OCI-LY7 (cell line): ENCODE measurements at regions not wholly inside any gene's neighbourhood (a gene's known extent, or its start where the extent isn't known, plus 50 kb on each side); places are given as distances from the start of the nearest gene placed in this dataset.

Source experiments
- BruUV-seq: library from RNA; stranded (reverse); fragments of 400-500 nt; replicated peaks from 2 replicates; lab custom pipeline; 2021; lab: Mats Ljungman, UMichigan
- CTCF ChIA-PET: fragments of 300-600 bp; sonication (Branson Sonifier 250); formaldehyde crosslinking; loops from one replicate; lab custom pipeline; 2022; ENCODE audit warnings: antibody characterized with exemption; ENCODE audit not compliant: unreplicated experiment; lab: Charles Lee
- POLR2A ChIA-PET: fragments of 300-600 bp; sonication (Branson Sonifier 250); formaldehyde crosslinking; loops from one replicate; lab custom pipeline; 2022; ENCODE audit warnings: antibody characterized with exemption; lab: Charles Lee
- DNase-seq: peaks from one replicate; pipeline ENCODE4 v3.0.0-alpha.2; 2015; ENCODE audit warnings: low spot score
- H2AFZ ChIP-seq: fragments of 200-600 bp; sonication (generic), shearing (Covaris generic); 2 replicates; pipeline ENCODE4 v1.6.1; 2014; ENCODE audit warnings: mild to moderate bottlenecking, antibody characterized with exemption, low read length, moderate library complexity
- H3K27ac ChIP-seq: fragments of 200-600 bp; sonication (generic); 2 replicates; pipeline ENCODE4 v1.5.1; 2014; ENCODE audit warnings: mixed run types, low read depth, mild to moderate bottlenecking, moderate library complexity, low read length, inconsistent platforms; ENCODE audit not compliant: poor library complexity, severe bottlenecking
- H3K36me3 ChIP-seq: fragments of 200-600 bp; sonication (generic); 2 replicates; pipeline ENCODE4 v1.6.1; 2014; ENCODE audit warnings: mild to moderate bottlenecking, antibody characterized with exemption, low read length, moderate library complexity, mixed read lengths; ENCODE audit not compliant: insufficient read depth
- H3K4me1 ChIP-seq: fragments of 200-600 bp; sonication (generic); 2 replicates; pipeline ENCODE4 v1.5.1; 2014; ENCODE audit warnings: mild to moderate bottlenecking, low read length; ENCODE audit not compliant: insufficient read depth, poor library complexity, severe bottlenecking
- H3K4me2 ChIP-seq: fragments of 200-600 bp; sonication (generic); 2 replicates; pipeline ENCODE4 v1.6.1; 2014; ENCODE audit warnings: mild to moderate bottlenecking, low read length
- H3K4me3 ChIP-seq: fragments of 200-600 bp; sonication (generic); 2 replicates; pipeline ENCODE4 v1.5.1; 2014; ENCODE audit warnings: mild to moderate bottlenecking, low read depth, low read length; ENCODE audit not compliant: poor library complexity, severe bottlenecking
- H3K79me2 ChIP-seq: fragments of 200-600 bp; sonication (generic); 2 replicates; pipeline ENCODE4 v1.6.1; 2016; ENCODE audit warnings: low read depth, mild to moderate bottlenecking, low read length, moderate library complexity, mixed read lengths; ENCODE audit not compliant: insufficient read depth
- H3K9me2 ChIP-seq: fragments of 200-600 bp; sonication (generic); 2 replicates; pipeline ENCODE4 v1.6.1; 2016; ENCODE audit warnings: mild to moderate bottlenecking, low read length, mixed read lengths; ENCODE audit not compliant: insufficient read depth
- H3K9me3 ChIP-seq: fragments of 200-600 bp; sonication (generic); 2 replicates; pipeline ENCODE4 v1.6.1; 2014; ENCODE audit warnings: mild to moderate bottlenecking, mixed run types, low read length, mixed read lengths
- H4K20me1 ChIP-seq: fragments of 200-600 bp; sonication (generic); 2 replicates; pipeline ENCODE4 v1.6.1; 2014; ENCODE audit warnings: mild to moderate bottlenecking, antibody characterized with exemption, low read length, moderate library complexity, mixed read lengths; ENCODE audit not compliant: insufficient read depth
- EZH2phosphoT487 ChIP-seq: fragments of 200-600 bp; sonication (generic); IDR thresholded peaks from 2 replicates; pipeline ENCODE4 v1.6.1; 2018; ENCODE audit warnings: low read depth, borderline replicate concordance, mild to moderate bottlenecking, mixed run types, antibody characterized with exemption, low read length, moderate library complexity, mixed read lengths
- intact Hi-C: fragments of 100-400 bp; cut with micrococcal nuclease; formaldehyde crosslinking; loops from one replicate; pipeline ENCODE4 v1.10.0; 2022; ENCODE audit not compliant: unreplicated experiment
- TF ChIP-seq, protein P1 (sequence below): fragments of 200-600 bp; sonication (generic); conservative IDR thresholded peaks from 2 replicates; pipeline ENCODE4 v1.5.1; 2014; ENCODE audit warnings: mild to moderate bottlenecking, antibody characterized with exemption, low read length, moderate library complexity, mixed read lengths

DNA sequence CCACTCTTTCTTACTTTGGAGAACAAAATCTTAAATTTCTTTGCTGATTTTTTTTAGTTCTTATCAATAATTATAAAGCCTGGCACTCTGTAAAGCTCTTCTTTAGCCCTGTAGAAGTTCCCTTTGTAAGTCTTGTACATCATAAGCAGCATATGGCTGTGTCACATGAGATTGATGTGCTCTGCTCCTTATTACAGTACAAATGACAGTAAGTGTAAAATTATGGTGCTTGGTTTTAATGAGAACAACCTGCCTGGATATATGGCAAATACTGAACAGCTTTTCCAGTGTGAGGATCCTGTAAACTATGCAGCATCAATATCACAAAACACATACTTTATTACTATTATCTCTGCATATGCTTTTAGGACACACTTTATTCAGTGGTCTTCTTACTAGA lies 145.9 kb upstream of the GNPDA2 start:
- H3K27ac ChIP-seq, result no peak overlapping the region
- no peak overlapping the region for H3K4me2 ChIP-seq
- H2AFZ ChIP-seq, result no peak overlapping the region
- no peaks in the 10 kb centered on the region for H3K4me1 ChIP-seq
- no peaks in the 10 kb centered on the region for H3K36me3 ChIP-seq
- intact Hi-C loops, result no loop called here
- no peaks in the 10 kb centered on the region for H4K20me1 ChIP-seq
- TF ChIP-seq EZH2phosphoT487, result no peak
- TF ChIP-seq, protein P1, sequence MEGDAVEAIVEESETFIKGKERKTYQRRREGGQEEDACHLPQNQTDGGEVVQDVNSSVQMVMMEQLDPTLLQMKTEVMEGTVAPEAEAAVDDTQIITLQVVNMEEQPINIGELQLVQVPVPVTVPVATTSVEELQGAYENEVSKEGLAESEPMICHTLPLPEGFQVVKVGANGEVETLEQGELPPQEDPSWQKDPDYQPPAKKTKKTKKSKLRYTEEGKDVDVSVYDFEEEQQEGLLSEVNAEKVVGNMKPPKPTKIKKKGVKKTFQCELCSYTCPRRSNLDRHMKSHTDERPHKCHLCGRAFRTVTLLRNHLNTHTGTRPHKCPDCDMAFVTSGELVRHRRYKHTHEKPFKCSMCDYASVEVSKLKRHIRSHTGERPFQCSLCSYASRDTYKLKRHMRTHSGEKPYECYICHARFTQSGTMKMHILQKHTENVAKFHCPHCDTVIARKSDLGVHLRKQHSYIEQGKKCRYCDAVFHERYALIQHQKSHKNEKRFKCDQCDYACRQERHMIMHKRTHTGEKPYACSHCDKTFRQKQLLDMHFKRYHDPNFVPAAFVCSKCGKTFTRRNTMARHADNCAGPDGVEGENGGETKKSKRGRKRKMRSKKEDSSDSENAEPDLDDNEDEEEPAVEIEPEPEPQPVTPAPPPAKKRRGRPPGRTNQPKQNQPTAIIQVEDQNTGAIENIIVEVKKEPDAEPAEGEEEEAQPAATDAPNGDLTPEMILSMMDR, result no peak
- H3K4me3 ChIP-seq, result no peak overlapping the region
- no peak for DNase-seq
- no peaks in the 10 kb centered on the region for H3K9me2 ChIP-seq
- BruUV-seq, result no TSS peak
- H3K79me2 ChIP-seq, result no peaks in the 10 kb centered on the region
- ChIA-PET CTCF (no interaction called here), POLR2A (no interaction called here)
- H3K9me3 ChIP-seq, result no peaks in the 10 kb centered on the region

DNA sequence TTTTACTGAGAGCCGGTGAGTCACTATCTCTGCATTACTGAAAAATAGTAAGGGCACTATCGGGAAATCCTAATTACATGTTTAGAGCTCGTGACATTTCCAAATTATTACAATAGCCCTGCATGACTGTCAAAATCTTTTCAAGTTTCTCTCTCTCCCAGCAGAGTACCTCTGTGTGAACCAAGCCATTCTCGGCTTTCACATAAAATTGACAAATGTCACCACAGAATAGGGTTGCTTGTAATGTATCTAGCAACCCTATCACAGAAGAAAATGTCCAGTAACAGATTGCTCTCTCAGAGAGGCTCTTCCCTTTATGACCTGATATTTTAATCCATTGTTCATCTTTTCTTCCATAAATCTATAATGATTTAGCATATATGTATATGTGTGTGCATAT lies 144.8 kb upstream of the GNPDA2 start:
- no peak overlapping the region for H3K4me2 ChIP-seq
- ChIA-PET POLR2A (no interaction called here), CTCF (no interaction called here)
- intact Hi-C loops, result no loop called here
- H3K27ac ChIP-seq, result no peak overlapping the region
- no peak for DNase-seq
- H3K4me3 ChIP-seq, result no peak overlapping the region
- no peaks in the 10 kb centered on the region for H3K36me3 ChIP-seq
- no peaks in the 10 kb centered on the region for H3K9me2 ChIP-seq
- TF ChIP-seq, protein P1, result no peak
- TF ChIP-seq EZH2phosphoT487, result no peak
- H4K20me1 ChIP-seq, result no peaks in the 10 kb centered on the region
- H2AFZ ChIP-seq, result no peak overlapping the region
- BruUV-seq, result no TSS peak
- no peaks in the 10 kb centered on the region for H3K9me3 ChIP-seq
- no peaks in the 10 kb centered on the region for H3K4me1 ChIP-seq
- H3K79me2 ChIP-seq, result no peaks in the 10 kb centered on the region

DNA sequence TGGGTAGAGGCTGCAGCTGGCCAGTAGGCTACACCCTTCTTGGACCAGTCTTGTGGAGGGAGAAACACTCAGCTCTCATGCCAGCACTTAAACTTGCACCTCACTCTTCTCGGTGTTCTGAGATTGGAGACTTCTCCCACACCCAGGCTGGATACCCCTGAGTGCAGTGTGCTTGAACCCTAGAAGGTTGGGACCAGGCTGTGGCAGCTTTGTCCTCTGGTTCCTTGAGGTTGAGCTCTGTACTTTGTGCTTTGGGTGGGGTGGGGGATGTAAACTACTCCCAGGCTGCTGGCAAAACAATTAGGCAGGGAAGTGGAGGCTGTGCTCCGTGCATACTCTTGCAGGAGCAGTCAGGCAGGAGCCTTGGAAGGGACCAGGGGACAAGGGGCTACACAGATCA lies 143.6 kb upstream of the GNPDA2 start:
- DNase-seq, result no peak
- H3K9me2 ChIP-seq, result no peaks in the 10 kb centered on the region
- H3K27ac ChIP-seq, result no peak overlapping the region
- no peaks in the 10 kb centered on the region for H3K36me3 ChIP-seq
- no TSS peak for BruUV-seq
- TF ChIP-seq, protein P1, result no peak
- no peak for TF ChIP-seq EZH2phosphoT487
- H4K20me1 ChIP-seq, result no peaks in the 10 kb centered on the region
- no peaks in the 10 kb centered on the region for H3K9me3 ChIP-seq
- no peaks in the 10 kb centered on the region for H3K79me2 ChIP-seq
- intact Hi-C loops, result no loop called here
- no peak overlapping the region for H3K4me3 ChIP-seq
- no peaks in the 10 kb centered on the region for H3K4me1 ChIP-seq
- ChIA-PET CTCF (no interaction called here), POLR2A (no interaction called here)
- H2AFZ ChIP-seq, result no peak overlapping the region
- no peak overlapping the region for H3K4me2 ChIP-seq
